ENCODE measurements at regions not wholly inside any gene's neighbourhood (a gene's known extent, or its start where the extent isn't known, plus 50 kb on each side); places are given as distances from the start of the nearest gene placed in this dataset.

DNA sequence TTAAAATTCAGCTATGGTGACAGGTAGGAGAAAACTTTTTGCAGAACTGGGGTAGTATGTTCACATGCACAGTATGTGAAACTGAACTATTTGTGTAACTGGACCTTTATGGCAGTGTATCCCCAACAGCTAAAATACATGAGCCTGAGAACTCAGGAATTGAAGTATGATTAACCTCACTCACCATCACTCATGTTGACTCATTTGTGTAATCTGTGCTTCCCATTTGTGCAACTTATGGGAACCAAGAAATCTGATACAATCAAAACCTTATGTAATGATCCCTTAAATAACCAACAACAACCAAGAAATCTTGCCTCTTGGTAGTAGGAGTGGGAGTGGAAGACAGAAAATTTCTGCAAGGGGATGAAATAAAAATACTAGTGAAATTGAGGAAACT is 674.9 kb downstream of the HDGFL1 start:
- no peak overlapping the region for H3K4me3 Mint-ChIP-seq (ENCODE audit: unreplicated experiment)

DNA sequence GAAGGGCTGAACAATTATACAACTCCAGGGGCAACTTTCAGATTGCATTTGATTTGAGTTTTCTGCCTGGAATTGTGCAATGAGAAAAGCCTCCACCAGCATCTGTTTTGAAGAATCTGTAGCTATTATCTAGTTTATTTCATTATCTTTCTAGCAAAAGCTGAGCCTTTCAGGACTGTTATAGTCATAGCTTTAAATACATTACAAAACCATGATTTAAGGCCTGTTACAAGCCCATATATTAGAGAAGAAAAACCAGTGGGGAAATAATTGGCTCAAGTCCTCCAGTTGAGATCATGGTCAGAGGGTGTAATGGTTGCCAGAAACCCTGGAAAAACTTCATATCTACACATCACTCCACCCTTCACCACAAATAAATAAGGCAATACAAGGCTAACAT is 676.2 kb downstream of the HDGFL1 start:
- intact Hi-C loops (cut with micrococcal nuclease) = no loop called here
- POLR2A ChIA-PET = no interaction called here
- no peak overlapping the region for H3K4me3 Mint-ChIP-seq (ENCODE audit: unreplicated experiment)
- no peaks in the 10 kb centered on the region for H3K36me3 Mint-ChIP-seq (ENCODE audit: insufficient read depth, unreplicated experiment)
- no peaks in the 10 kb centered on the region for H3K27me3 Mint-ChIP-seq (ENCODE audit: insufficient read depth, unreplicated experiment)
- TF ChIP-seq, protein P1, sequence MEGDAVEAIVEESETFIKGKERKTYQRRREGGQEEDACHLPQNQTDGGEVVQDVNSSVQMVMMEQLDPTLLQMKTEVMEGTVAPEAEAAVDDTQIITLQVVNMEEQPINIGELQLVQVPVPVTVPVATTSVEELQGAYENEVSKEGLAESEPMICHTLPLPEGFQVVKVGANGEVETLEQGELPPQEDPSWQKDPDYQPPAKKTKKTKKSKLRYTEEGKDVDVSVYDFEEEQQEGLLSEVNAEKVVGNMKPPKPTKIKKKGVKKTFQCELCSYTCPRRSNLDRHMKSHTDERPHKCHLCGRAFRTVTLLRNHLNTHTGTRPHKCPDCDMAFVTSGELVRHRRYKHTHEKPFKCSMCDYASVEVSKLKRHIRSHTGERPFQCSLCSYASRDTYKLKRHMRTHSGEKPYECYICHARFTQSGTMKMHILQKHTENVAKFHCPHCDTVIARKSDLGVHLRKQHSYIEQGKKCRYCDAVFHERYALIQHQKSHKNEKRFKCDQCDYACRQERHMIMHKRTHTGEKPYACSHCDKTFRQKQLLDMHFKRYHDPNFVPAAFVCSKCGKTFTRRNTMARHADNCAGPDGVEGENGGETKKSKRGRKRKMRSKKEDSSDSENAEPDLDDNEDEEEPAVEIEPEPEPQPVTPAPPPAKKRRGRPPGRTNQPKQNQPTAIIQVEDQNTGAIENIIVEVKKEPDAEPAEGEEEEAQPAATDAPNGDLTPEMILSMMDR (IDR thresholded peaks at IDR 0.05; ENCODE audit: unreplicated experiment) = no peak
- H3K9me3 Mint-ChIP-seq (ENCODE audit: unreplicated experiment) = no peaks in the 10 kb centered on the region
- DNase-seq (ENCODE audit: unreplicated experiment) = no peak
- H3K4me1 Mint-ChIP-seq (ENCODE audit: insufficient read depth, unreplicated experiment) = peaks cover 11% of the 10 kb centered on the region
- no TSS peak for BruUV-seq (replicated peaks)
- no peak overlapping the region for H3K27ac Mint-ChIP-seq (ENCODE audit: low read depth, unreplicated experiment)
- CTCF ChIA-PET = interaction anchor here (0.5 kb wide), 1 partner anchor 21 kb away, joined by 3 read pairs; no protein-coding TSS in a partner anchor

More for the DNA sequence above, 674.9 kb downstream of the HDGFL1 start:
- DNase-seq (ENCODE audit: unreplicated experiment) = peak; percentile 77
- Mint-ChIP-seq H3K27me3 (ENCODE audit: insufficient read depth, unreplicated experiment) (no peaks in the 10 kb centered on the region), H3K4me1 (ENCODE audit: insufficient read depth, unreplicated experiment) (peaks cover 11% of the 10 kb centered on the region), H3K36me3 (ENCODE audit: insufficient read depth, unreplicated experiment) (no peaks in the 10 kb centered on the region), H3K27ac (ENCODE audit: low read depth, unreplicated experiment) (no peak overlapping the region), H3K9me3 (ENCODE audit: unreplicated experiment) (no peaks in the 10 kb centered on the region)
- TF ChIP-seq, protein P1 (IDR thresholded peaks at IDR 0.05; ENCODE audit: unreplicated experiment) = no peak
- intact Hi-C loops (cut with micrococcal nuclease) = no loop called here
- no TSS peak for BruUV-seq (replicated peaks)
- POLR2A ChIA-PET = no interaction called here
- CTCF ChIA-PET = no interaction called here

DNA sequence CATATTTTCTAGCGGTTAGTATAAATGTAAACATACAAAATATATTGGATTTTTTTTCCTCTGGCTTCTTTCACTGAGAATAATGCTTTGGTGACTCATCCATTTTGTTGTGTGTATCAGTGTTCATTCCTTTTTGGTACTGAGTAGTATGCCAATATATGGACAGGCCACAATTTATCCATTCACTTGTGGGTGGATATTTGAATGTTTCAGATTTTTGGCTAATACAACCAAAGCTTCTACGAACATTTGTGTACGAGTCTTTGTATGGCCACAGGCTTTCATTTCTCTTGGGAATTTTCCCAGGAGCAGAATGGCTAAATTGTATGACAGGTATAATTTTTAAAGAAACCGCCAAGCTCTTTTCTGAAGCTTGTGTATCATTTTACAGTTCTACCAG is 677.5 kb downstream of the HDGFL1 start:
- Mint-ChIP-seq H3K27ac (ENCODE audit: low read depth, unreplicated experiment) (no peak overlapping the region), H3K27me3 (ENCODE audit: insufficient read depth, unreplicated experiment) (no peaks in the 10 kb centered on the region), H3K36me3 (ENCODE audit: insufficient read depth, unreplicated experiment) (no peaks in the 10 kb centered on the region), H3K4me3 (ENCODE audit: unreplicated experiment) (no peak overlapping the region), H3K9me3 (ENCODE audit: unreplicated experiment) (no peaks in the 10 kb centered on the region), H3K4me1 (ENCODE audit: insufficient read depth, unreplicated experiment) (peaks cover 11% of the 10 kb centered on the region)
- DNase-seq (ENCODE audit: unreplicated experiment) = no peak
- BruUV-seq (replicated peaks) = no TSS peak
- intact Hi-C loops (cut with micrococcal nuclease) = no loop called here
- TF ChIP-seq, protein P1 (IDR thresholded peaks at IDR 0.05; ENCODE audit: unreplicated experiment) = no peak
- POLR2A ChIA-PET = no interaction called here
- CTCF ChIA-PET = interaction anchor here (0.6 kb wide), 2 partner anchors 19 to 224 kb away, joined by 3 to 5 read pairs; no protein-coding TSS in a partner anchor

DNA sequence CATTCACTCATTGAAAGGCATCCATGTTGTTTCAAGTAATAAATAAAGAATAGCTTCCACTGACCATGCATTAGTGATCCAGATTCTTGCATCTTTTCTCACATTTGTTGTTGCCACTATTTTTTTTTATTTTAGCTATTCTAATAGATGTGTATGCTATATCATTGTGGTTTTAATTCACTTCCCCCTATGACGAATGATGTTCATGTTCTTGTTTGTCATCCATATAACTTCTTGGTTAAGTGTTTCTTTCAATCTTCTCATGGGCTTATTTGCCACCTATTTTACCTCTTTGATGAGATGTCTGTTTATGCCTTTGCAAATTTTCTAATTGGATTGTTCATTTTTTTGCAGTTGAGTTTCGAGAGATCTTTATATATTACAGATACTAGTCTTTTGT is 681.2 kb downstream of the HDGFL1 start:
- DNase-seq (ENCODE audit: unreplicated experiment) = no peak
- Mint-ChIP-seq H3K27ac (ENCODE audit: low read depth, unreplicated experiment) (no peak overlapping the region), H3K36me3 (ENCODE audit: insufficient read depth, unreplicated experiment) (no peaks in the 10 kb centered on the region), H3K4me1 (ENCODE audit: insufficient read depth, unreplicated experiment) (peaks cover 6% of the 10 kb centered on the region), H3K4me3 (ENCODE audit: unreplicated experiment) (no peak overlapping the region), H3K27me3 (ENCODE audit: insufficient read depth, unreplicated experiment) (no peaks in the 10 kb centered on the region), H3K9me3 (ENCODE audit: unreplicated experiment) (peaks cover 8% of the 10 kb centered on the region)
- TF ChIP-seq, protein P1 (IDR thresholded peaks at IDR 0.05; ENCODE audit: unreplicated experiment) = no peak
- ChIA-PET POLR2A (no interaction called here), CTCF (no interaction called here)
- BruUV-seq (replicated peaks) = no TSS peak
- intact Hi-C loops (cut with micrococcal nuclease) = no loop called here
